RWPE1 (cell line): ENCODE measurements at regions not wholly inside any gene's neighbourhood (a gene's known extent, or its start where the extent isn't known, plus 50 kb on each side); places are given as distances from the start of the nearest gene placed in this dataset.
"Not testable (repeated sequence)": the region's sequence is repeated elsewhere in the genome, so short reads cannot be mapped to it uniquely, and the experiment has no call there.

Experiments
- CTCF ChIA-PET: fragments of 350-600 bp; sonication (Branson Sonifier 250); formaldehyde crosslinking; extraction: SDS; loops from one replicate; lab custom pipeline; 2021; lab: Yijun Ruan, JAX
- POLR2A ChIA-PET: fragments of 400-600 bp; formaldehyde crosslinking; extraction: SDS; loops from one replicate; lab custom pipeline; 2020; ENCODE audit warnings: antibody characterized with exemption; ENCODE audit not compliant: low non-redundant PET; lab: Yijun Ruan, JAX
- DNase-seq: peaks from one replicate; pipeline ENCODE4 v3.0.0; 2012; ENCODE audit warnings: low spot score
- H3K27ac ChIP-seq: fragments of 450-650 bp; 2 replicates; pipeline ENCODE4 v1.5.1; 2017
- CTCF ChIP-seq: fragments of 450-650 bp; conservative IDR thresholded peaks from 2 replicates; pipeline ENCODE4 v1.5.1; 2017; ENCODE audit warnings: low read depth, mild to moderate bottlenecking

DNA sequence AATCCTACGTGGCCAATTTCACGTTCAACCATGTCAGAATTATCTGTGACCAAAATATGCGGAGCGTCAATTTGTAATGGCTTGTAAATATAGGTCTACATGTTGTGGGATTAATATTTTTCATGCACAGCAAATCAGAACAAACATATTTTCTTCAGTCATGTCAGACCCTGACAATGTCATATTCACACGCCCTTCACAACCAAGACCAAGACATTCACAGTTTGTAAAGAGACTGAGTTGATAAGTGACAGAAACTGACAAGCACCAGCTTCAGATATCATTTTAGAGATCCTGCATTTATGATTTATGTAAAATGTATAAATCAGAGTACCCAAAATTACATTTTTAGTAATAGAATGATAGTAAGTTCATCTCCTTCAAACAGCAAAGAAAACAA lies 57.3 kb upstream of the NOVA1 start:
- ChIA-PET POLR2A (no interaction called here), CTCF (no interaction called here)
- DNase-seq = no peak
- TF ChIP-seq CTCF = no peak
- no peak overlapping the region for H3K27ac ChIP-seq

- TF ChIP-seq CTCF = no peak
- H3K27ac ChIP-seq = no peak overlapping the region
Observed at GRCh38 chr14:26663506-26663905, 65.7 kb upstream of the NOVA1 start.

DNA sequence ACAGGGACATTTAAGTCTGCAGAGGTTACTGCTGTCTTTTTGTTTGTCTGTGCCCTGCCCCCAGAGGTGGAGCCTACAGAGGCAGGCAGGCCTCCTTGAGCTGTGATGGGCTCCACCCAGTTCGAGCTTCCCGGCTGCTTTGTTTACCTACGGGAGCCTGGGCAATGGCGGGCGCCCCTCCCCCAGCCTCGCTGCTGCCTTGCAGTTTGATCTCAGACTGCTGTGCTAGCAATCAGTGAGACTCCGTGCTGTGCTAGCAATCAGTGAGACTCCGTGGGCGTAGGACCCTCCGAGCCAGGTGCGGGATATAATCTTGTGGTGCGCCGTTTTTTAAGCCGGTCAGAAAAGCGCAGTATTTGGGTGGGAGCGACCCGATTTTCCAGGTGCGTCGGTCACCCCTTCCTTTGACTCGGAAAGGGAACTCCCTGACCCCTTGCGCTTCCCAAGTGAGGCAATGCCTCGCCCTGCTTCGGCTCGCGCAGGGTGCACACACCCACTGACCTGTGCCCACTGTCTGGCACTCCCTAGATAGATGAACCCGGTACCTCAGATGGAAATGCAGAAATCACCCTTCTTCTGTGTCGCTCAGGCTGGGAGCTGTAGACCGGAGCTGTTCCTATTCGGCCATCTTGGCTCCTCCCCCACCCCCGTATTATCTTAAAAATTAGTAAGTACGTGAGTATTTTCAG lies 81.0 kb upstream of the NOVA1 start:
- DNase-seq, POLR2A ChIA-PET, H3K27ac ChIP-seq, CTCF ChIA-PET: not testable (repeated sequence)

More at GRCh38 chr14:26663506-26663905, 65.7 kb upstream of the NOVA1 start:
- no peak for DNase-seq
- ChIA-PET POLR2A (no interaction called here), CTCF (no interaction called here)

DNA sequence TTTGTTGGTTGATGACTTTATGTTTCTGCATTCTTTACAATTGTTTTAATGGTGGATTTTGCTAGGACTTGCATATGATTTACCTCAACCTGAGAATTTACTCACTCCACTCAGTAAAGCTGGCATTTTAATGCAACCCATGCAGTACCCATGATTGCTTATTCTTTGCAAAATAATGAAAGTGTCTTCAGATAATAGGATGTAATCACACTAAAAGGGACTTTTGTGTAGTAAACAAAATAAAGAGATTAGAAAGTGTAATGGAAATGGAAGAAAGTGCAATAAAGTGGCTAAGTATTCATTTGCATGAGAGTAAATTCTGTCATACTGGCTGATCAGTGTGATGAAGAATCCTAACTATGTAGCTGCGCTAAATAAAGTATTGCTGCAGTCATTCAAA lies 87.6 kb upstream of the NOVA1 start:
- no peak overlapping the region for H3K27ac ChIP-seq
- ChIA-PET POLR2A (no interaction called here), CTCF (no interaction called here)
- no peak for TF ChIP-seq CTCF
- no peak for DNase-seq

DNA sequence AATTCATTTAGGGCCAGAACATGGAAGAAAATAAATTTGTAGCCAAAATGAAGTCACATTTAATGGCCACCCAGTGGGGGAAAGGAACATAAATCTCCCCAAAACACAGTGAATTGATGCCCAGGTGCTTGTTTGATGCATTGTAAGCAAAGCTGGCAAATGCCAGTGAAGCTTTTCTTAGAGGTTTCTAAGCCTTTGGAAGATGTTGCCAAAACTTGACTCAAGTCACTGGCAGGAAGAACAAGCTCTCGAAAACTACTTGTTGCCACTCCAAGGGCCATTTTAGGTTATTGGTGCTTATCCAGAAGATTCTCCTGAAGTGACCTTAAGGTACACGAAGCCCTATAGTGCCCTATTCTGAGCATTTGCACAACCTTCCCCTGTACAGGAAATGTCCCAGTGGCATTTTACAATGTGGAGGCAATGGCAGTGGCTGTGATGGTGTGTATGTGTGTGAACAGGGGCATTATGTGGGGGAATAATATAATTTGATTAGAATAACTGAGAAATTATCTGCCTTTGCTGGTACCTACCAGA lies 89.5 kb upstream of the NOVA1 start:
- ChIA-PET CTCF (no interaction called here), POLR2A (no interaction called here)
- H3K27ac ChIP-seq = no peak overlapping the region
- DNase-seq = no peak
- TF ChIP-seq CTCF = no peak

- ChIA-PET POLR2A (no interaction called here), CTCF (no interaction called here)
- no peak for DNase-seq
- no peak for TF ChIP-seq CTCF
- H3K27ac ChIP-seq = no peak overlapping the region
Observed at GRCh38 chr14:26694521-26694920, 96.7 kb upstream of the NOVA1 start.

DNA sequence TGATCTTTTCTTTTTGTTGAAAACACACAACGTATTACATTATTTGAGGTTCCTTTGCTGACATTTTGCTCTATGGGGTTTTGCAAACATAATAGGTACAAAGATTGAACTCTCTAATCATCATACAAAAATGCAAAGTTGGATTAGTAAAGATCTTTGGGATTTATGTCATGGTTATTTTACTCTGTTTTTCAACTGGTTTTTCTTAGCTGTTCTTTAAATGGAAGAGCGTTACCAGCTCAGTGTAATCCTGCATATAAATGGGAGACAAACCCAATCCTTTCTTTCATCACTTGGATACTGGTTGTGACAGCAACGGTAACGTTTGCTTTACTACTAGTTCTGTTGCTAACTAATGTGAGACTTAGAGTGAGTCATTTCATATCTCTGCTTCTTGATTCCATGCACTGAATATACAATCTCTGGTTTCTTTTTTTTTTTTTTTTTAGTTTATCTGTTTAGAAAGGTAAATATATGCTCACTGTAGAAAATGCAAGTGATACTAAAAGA lies 104.9 kb upstream of the NOVA1 start:
- no peak overlapping the region for H3K27ac ChIP-seq
- no peak for DNase-seq
- no peak for TF ChIP-seq CTCF
- POLR2A ChIA-PET = no interaction called here
- CTCF ChIA-PET = no interaction called here
